Fibroblast of gingiva (primary cell): ENCODE measurements at regions not wholly inside any gene's neighbourhood (a gene's known extent, or its start where the extent isn't known, plus 50 kb on each side); places are given as distances from the start of the nearest gene placed in this dataset.
"Not testable (repeated sequence)": the region's sequence is repeated elsewhere in the genome, so short reads cannot be mapped to it uniquely, and the experiment has no call there.

Source experiments
- DNase-seq: peaks from one replicate; pipeline ENCODE4 v3.0.0-alpha.2; 2011; ENCODE audit warnings: low read depth

- DNase-seq: no peak
These were observed 129.0 kb upstream of the JARID2 start for GRCh38 chr6:15116889-15117288.

GRCh38 chr6:15121443-15121842, 124.4 kb upstream of the JARID2 start:
- no peak for DNase-seq

GRCh38 chr6:15121977-15122550, 123.8 kb upstream of the JARID2 start:
- no peak for DNase-seq

DNA sequence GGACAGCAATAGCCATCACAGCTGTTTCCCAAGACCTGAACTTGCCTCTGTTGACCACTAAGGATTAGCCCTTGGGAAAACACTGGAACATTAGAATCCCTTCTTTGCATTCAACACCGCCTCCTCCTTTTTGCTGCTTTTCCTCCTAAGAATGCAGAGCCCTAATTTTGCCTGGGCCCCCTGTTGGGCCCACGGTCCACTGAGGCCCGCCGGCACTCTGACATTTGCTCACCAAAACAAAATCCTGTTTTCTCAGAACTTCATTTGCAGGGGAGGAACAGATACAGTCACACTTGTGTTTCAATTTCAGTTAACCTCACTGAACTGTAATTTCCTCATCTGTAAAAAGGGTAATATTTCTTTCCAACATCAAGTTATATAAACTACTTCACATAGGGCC, 116.0 kb upstream of the JARID2 start:
- DNase-seq: no peak

DNA sequence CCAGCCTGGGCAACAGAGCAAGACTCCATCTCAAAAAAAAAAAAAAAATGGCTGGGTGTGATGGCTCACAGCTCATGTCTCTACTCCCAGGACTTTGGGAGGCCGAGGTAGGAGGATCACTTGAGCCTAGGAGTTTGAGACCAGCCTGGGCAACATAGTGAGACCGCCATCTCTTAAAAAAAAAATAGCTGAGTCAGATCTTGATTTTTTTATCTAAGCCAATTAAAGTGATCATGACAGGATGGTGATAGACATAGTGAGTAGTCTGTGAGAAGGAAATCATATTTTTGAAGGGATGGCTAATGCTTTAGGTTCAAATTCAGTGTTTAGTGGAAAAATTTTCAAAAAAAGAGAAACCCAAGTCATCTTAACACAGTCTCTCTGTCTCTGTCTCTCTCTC, 114.6 kb upstream of the JARID2 start:
- DNase-seq: no peak

DNA sequence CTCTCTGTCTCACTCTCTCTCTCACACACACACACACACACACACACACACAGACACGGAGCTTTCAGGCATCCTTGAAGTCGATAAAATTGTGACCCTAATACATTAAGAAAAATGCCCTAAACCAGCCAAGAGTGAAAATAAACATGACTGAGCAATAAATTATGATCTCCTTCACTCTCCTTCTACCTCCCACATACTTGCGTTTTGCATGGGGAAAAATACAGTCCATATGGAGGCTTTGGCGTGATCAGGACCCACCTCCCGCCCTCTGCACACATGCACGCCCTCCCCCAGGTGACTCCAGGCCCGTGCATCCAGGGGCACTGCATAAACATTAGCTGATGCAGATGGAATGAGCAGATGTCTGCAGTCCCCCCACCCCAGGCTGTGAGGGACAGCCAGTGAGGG, 114.2 kb upstream of the JARID2 start:
- DNase-seq: no peak

DNA sequence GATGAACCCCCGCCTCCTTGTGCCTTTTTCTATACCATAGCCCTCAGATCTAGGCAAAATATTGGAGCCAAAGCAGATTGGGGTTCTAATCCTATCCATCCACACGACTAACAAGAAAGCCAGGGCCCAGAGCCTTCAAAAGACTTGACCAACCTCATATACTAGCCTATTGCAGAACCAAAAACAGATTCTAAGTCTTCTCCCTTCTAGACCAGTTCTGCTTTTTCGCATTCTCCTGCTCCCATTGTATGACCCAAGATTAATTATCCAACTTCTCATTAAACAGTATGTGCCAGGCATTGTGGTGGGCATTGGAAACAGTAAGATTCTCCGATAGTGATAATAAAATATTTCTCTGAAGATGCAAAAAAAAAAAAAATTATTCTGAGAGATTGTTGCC, 113.7 kb upstream of the JARID2 start:
- DNase-seq: no peak

- peak; percentile 29 for DNase-seq
These were observed 112.8 kb upstream of the JARID2 start for GRCh38 chr6:15132854-15133670.

DNA sequence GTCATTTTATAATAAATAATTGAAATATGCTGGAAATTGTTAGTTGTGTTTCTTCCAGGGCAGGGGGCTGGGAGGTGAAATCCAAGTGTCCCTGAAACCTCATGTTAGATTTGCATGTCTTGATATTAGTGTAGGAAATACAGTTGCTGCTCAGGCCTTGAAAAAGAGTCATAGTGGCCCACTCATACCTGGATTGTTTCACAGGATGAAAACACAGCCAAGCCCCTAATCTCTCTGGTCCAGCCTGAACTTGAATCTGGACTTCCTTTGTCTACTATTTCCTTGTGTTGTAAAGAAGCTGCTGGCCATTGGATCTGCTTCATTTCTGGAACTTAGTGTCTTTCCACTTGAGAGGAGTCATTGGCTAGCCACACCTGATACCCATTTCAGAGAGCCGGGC, 108.8 kb upstream of the JARID2 start:
- no peak for DNase-seq

DNA sequence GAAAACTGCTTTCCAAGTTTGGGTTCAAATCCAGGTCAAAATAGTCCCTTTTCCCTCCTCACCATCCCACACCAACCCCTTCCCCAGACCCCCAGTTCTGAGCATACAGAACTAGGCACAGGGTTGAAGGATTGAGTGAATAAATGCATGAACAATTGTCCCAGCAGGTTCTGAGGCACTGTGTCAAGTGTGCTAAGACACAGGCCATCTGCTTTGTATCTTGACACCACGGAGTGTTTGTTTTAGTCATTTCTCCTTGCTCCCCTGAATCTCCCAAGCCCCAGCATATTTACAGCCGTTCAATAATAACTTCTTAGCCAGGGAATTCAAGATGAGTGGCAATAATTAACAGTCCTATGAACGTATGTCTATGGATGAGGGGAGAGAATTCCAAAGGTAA, 102.8 kb upstream of the JARID2 start:
- no peak for DNase-seq

DNA sequence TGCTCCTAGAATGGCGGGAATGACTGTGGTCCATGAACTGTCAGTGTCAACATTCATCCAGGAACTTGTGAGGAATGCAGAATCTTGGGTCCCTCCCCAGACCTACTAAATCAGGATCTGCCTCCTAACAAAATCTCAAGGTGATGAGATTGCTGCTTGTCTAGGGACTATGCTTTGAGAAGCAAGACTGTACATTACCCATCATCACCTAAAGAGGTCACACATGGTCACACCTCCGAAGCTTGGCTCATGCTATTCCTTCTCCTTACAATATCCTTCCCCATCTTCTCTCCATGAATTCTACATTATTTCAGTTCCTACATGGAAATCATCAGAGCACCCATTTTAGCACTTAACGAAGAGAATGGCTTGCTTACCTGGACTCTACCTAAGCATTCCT, 102.3 kb upstream of the JARID2 start:
- no peak for DNase-seq

- no peak for DNase-seq
These were observed 100.0 kb upstream of the JARID2 start for GRCh38 chr6:15145821-15146220.

GRCh38 chr6:15147827-15148226, 98.0 kb upstream of the JARID2 start:
- DNase-seq: no peak

DNA sequence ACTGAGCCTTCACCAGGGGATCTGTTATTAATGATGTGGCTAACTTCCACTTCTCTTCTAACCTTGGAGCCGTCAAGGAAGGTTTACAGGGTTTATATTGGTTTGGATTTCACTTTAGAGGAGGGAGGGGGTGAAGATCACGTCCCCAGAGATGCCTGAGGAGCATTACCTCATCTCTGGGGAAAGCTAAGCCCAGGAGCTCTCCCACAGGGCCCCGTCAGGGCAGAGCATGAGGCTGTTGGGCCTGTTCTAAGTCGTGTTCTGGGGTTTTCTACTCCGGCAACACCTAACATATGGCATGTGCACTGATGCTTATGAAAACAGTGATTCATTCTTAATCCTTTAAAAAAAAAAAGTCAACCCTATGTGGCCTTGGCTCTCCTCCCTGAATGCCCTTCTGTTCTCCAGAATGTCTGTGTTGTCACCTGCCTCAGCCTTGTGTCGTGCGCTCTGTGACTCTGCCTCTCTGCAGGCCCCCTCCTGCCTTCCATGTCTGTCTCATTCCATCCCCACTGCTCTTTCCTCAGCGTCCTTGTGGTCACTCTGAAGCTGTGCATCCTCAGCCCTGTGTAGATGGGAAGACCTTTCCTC, 97.4 kb upstream of the JARID2 start:
- peak; percentile 67 for DNase-seq

GRCh38 chr6:15150207-15150606, 95.7 kb upstream of the JARID2 start:
- DNase-seq: no peak

DNA sequence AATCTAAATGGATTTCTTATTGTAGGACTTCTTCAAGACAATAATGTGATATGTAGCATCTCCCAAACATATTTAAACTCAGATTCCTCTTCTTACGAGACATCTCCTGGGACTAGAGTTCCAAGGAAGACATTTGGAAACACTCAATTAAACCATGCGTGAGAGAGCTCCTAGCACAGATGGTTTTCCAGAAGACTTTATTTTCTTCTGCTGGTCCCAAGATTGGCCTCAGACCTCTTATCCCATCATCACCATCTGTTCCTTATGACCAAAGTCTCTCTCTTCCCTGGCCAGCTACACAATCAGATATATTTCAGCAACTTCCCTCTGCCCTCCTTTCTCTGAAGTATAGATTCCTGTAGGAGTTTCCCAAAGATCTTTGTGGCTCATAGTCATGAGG, 93.2 kb upstream of the JARID2 start:
- DNase-seq: peak; percentile 34

- no peak for DNase-seq
These were observed 92.7 kb upstream of the JARID2 start for GRCh38 chr6:15153191-15153590.

DNA sequence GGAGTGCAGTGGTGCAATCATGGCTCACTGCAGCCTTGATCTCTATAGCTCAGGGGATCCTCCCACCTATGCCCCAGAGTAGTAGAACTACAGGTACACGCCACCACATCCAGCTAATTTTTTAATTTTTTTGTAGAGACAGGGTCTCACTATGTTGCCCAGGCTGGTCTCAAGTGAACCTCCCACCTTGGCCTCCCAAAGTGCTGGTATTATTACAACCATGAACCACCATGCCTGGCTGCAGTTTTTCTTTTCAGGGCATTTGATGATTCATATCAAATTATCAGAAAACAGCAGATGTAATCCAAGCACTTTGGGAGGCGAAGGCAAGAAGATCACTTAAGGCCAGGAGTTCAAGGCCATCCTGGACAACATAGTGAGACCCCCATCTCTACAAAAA, 88.4 kb upstream of the JARID2 start:
- DNase-seq: no peak

GRCh38 chr6:15158821-15159619, 86.8 kb upstream of the JARID2 start:
- DNase-seq: no peak

DNA sequence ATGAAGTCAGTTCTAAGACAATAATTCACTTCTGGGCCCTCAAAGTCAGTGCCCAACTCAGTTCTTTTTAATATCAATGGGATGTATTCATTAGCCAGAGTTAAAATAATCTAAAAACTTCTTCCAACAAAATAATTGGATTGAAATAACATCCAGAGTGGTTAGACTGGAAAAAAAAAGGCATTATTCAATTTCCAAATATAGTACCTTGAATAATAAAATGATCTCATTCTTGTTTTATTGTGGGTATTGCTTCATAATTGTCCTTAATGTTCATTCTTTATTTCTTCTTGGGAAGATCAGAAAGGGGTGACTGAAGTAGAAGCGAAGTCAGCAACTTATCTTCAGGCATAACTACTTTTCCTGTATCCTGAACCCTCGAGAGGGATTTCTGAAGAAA, 85.1 kb upstream of the JARID2 start:
- no peak for DNase-seq

GRCh38 chr6:15164855-15165254, 81.0 kb upstream of the JARID2 start:
- DNase-seq: not testable (repeated sequence)

DNA sequence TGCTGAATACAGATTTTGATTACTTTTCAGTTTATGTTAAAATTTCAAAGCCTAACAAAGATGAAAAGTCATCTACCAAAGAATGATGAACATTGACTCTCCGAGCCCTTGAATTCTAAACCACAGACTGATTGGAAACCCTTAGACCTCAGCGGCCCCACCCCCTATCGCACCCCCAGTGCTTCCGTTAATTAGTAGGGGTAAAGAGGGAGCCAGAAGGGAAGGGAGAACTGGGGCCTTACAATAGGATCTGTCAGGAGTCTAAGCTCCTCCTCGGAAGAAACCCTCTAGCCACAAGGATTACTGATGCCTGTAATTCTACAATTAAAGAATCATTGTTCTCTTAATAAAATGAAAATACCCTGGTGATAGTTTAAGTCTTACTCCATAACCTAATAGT, 79.7 kb upstream of the JARID2 start:
- DNase-seq: no peak

DNA sequence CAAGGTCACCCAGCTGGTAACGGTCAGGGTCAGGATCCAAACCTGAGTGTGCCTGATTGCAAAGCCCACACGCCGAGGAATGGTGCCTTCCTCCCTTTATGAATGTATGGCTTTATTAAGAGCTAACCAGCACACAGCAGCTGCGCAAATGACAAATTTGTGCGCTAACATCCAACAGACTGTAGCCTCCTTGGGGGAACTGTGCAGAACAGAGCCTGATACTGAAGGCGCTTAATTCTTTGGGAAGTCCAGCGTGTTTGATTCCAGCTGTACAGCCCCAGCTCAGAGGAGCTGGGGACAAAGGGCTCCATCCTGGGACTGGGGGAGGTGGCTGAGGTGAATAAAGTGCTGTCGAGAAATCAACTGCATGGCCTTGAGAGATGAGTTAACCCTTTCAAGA, 75.7 kb upstream of the JARID2 start:
- DNase-seq: no peak
